WI38 (cell line): ENCODE measurements at regions not wholly inside any gene's neighbourhood (a gene's known extent, or its start where the extent isn't known, plus 50 kb on each side); places are given as distances from the start of the nearest gene placed in this dataset.

Experiments used
- H3K4me3 ChIP-seq: 2 replicates; pipeline ENCODE4 v1.5.1; 2011; ENCODE audit warnings: low read depth, mild to moderate bottlenecking, control low read depth, low read length
- CTCF ChIP-seq: IDR thresholded peaks from 2 replicates; pipeline ENCODE4 v1.5.1; 2012; ENCODE audit warnings: low read depth, mild to moderate bottlenecking, control low read depth, low read length

DNA sequence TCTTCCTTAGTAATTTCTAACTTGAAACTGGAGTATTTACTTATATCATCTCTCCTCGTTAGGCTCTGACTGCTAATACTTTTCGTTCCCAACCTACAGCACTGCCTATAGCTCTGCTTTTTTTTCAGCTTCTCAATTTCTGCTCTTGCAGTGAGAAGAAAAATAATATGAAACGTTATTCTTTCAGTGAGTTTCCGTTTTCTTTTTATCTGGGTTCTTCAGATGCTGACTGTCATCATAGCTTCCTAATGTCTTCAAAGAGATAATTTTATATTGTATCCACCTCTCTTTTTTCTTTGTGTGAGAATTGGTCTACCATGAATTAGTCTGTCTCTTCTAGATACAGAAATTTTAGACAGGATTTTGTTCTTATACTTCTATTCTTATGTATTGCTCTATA lies 454.9 kb downstream of the LMO7 start:
- H3K4me3 ChIP-seq = no peak overlapping the region
- TF ChIP-seq CTCF = no peak

- no peak overlapping the region for H3K4me3 ChIP-seq
- TF ChIP-seq CTCF = no peak
These were observed 450.6 kb downstream of the LMO7 start for GRCh38 chr13:76086729-76087128.

DNA sequence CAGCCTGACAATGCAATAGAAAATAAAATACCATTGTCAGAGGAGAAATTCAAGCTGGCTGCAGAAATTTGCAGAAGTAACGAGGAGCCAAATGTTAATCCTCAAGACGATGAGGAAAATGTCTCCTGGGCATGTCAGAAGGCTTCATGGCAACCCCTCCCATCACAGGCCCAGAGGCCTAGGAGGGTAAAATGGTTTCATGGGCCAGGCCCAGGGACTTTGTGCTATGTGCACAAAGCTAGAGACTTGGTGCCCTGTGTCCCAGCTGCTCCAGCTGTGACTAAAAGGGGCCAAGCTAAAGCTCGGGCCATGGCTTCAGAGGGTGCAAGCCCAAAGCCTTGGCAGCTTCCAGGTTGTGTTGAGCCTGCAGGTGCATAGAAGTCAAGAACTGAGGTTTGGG lies 431.7 kb downstream of the LMO7 start:
- no peak overlapping the region for H3K4me3 ChIP-seq
- no peak for TF ChIP-seq CTCF

DNA sequence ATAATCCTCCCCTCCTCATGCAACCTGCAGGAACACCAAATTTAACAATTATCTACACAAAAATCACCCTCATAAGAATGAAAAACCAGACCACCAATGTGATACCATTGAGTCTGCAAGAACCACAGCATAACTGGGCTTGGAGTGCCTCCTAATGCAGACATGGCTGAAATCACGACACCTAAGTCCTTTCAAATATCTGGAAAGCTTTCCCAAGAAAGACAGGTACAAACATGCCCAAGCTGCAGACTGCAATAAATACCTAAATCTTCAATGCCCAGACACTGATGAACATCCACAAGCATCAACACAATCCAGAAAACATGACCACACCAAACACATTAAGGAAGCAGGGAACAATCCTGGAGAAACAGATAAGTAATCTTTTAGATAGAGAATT lies 417.1 kb downstream of the LMO7 start:
- H3K4me3 ChIP-seq = no peak overlapping the region
- no peak for TF ChIP-seq CTCF

DNA sequence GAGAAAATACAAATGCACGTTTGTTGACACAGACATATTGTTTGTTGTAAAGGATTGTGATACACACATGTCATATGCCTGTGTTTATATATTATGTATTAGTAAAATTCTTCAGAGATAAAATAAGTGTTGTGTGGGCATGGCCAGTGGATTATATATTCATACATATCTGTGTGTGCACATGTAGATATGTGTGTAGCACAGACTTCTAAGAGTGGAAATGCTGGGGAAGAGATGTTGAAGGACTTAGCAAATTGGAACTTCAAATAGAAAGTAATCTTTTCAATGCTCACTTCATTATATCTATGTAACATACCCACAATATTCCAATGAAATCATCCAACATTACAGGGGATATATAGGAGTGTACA lies 413.2 kb downstream of the LMO7 start:
- H3K4me3 ChIP-seq = no peak overlapping the region
- no peak for TF ChIP-seq CTCF

GRCh38 chr13:76048675-76049375 lies 412.7 kb downstream of the LMO7 start:
- H3K4me3 ChIP-seq = no peak overlapping the region
- no peak for TF ChIP-seq CTCF

DNA sequence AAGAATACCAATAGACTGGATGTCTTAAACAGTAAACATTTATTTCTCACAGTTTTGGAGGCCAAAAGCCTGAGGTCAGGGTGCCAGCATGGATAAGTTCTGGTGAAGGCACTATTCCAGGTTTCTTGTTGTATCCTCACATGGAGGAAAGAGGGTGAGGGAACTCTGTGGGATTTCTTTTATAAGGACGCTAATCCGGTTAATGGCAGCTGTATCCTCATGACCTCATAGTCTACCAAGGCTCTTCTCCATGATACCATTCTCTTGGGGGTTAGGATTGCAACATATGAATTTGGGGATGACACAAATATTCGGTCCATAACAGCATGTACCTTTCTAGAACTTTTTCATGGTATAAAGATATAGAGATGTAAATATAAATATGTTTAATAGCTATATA lies 412.0 kb downstream of the LMO7 start:
- no peak for TF ChIP-seq CTCF
- no peak overlapping the region for H3K4me3 ChIP-seq
